ENCODE measurements at regions not wholly inside any gene's neighbourhood (a gene's known extent, or its start where the extent isn't known, plus 50 kb on each side); places are given as distances from the start of the nearest gene placed in this dataset.

DNA sequence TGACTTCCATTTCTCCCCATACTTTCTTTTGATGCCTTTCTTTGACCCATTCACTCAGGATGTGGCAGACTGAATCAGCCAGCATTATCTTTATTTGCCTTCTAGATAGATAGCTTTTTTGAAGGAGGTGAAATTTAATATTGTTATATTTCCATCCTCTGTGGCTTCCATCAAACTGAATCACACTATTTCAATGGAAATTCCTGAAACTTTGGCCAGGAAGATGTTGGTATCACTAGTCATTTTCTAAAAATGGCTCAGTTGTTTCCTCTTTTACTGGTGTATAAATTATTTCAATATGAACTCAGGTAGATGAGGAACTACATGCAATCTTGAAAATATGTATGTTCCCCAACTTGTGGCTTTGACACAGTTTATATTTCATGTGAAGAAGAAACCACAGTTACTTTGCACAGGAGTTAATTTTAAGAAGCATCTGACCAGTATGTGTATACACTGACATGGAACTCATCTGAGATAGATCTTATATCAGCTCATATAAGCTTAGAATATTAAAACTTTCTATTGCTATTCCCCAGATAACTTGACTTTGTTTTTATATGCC is 248.3 kb downstream of the CGGBP1 start:
- in situ Hi-C loops (cut with HindIII; ENCODE audit: extremely low pct_ligation_motif_present, low pct_unique_long_range_greater_than_20kb), result no loop called here
- Histone ChIP-seq H3K4me2 (ENCODE audit: low read depth, low read length) (no peak overlapping the region), H3K4me1 (ENCODE audit: insufficient read depth, low read length) (no peaks in the 10 kb centered on the region), H3K27me3 (ENCODE audit: control insufficient read depth in 1 of 2, insufficient read depth in 2 of 2, low read length in 2 of 2) (no peaks in the 10 kb centered on the region), H3K9ac (ENCODE audit: insufficient read depth, low read depth, low read length) (no peak overlapping the region), H2AFZ (ENCODE audit: low read length) (no peak overlapping the region), H3K36me3 (replicated peaks in 1 of 2; ENCODE audit: control insufficient read depth in 1 of 2, insufficient read depth in 2 of 2, low read length in 2 of 2) (no peaks in the 10 kb centered on the region), H3K27ac (ENCODE audit: extremely low read length, insufficient read depth, low read length) (no peak overlapping the region), H3K9me3 (ENCODE audit: low read length) (no peaks in the 10 kb centered on the region; the same call in 1 of the 2 replicates), H3K79me2 (ENCODE audit: insufficient read depth, low read length) (no peaks in the 10 kb centered on the region), H3K4me3 (replicated peaks in 1 of 3; ENCODE audit: insufficient read depth in 1 of 3, low read depth in 2 of 3, low read length in 3 of 3) (no peak overlapping the region), H4K20me1 (ENCODE audit: insufficient read depth, low read length) (no peaks in the 10 kb centered on the region)
- intact Hi-C loops (cut with micrococcal nuclease; ENCODE audit: unreplicated experiment), result no loop called here
- FAIRE-seq, result no peak
- POLR2A ChIA-PET, result no interaction called here
- no peak for TF ChIP-seq REL (CRISPR knock-in tag; conservative IDR thresholded peaks at IDR 0.05)
- no peak for TF ChIP-seq AKAP8 (CRISPR knock-in tag; IDR thresholded peaks at IDR 0.05)
- TF ChIP-seq, protein P1, sequence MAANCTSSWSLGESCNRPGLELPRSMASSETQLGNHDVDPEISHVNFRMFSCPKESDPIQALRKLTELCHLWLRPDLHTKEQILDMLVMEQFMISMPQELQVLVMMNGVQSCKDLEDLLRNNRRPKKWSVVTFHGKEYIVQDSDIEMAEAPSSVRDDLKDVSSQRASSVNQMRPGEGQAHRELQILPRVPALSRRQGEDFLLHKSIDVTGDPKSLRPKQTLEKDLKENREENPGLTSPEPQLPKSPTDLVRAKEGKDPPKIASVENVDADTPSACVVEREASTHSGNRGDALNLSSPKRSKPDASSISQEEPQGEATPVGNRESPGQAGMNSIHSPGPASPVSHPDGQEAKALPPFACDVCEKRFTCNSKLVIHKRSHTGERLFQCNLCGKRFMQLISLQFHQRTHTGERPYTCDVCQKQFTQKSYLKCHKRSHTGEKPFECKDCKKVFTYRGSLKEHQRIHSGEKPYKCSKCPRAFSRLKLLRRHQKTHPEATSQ (CRISPR knock-in tag; IDR thresholded peaks at IDR 0.05; ENCODE audit: borderline replicate concordance), result no peak
- TF ChIP-seq, protein P2, sequence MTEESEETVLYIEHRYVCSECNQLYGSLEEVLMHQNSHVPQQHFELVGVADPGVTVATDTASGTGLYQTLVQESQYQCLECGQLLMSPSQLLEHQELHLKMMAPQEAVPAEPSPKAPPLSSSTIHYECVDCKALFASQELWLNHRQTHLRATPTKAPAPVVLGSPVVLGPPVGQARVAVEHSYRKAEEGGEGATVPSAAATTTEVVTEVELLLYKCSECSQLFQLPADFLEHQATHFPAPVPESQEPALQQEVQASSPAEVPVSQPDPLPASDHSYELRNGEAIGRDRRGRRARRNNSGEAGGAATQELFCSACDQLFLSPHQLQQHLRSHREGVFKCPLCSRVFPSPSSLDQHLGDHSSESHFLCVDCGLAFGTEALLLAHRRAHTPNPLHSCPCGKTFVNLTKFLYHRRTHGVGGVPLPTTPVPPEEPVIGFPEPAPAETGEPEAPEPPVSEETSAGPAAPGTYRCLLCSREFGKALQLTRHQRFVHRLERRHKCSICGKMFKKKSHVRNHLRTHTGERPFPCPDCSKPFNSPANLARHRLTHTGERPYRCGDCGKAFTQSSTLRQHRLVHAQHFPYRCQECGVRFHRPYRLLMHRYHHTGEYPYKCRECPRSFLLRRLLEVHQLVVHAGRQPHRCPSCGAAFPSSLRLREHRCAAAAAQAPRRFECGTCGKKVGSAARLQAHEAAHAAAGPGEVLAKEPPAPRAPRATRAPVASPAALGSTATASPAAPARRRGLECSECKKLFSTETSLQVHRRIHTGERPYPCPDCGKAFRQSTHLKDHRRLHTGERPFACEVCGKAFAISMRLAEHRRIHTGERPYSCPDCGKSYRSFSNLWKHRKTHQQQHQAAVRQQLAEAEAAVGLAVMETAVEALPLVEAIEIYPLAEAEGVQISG (CRISPR knock-in tag; IDR thresholded peaks at IDR 0.05), result no peak
- TF ChIP-seq ZNF660 (CRISPR knock-in tag; IDR thresholded peaks at IDR 0.05; ENCODE audit: borderline replicate concordance, low read depth), result no peak
- TF ChIP-seq BHLHE40 (IDR thresholded peaks at IDR 0.05; ENCODE audit: low read length), result no peak
- no peak for TF ChIP-seq SRSF4 (IDR thresholded peaks at IDR 0.05; ENCODE audit: low read depth, low read length, poor library complexity, severe bottlenecking)
- TF ChIP-seq AGO2 (optimal IDR thresholded peaks at IDR 0.05; ENCODE audit: low read depth, low read length), result no peak
- DNase-seq (ENCODE audit: low spot score), result no peak
- no TSS peak for BruUV-seq (replicated peaks)
- CTCF ChIA-PET (ENCODE audit: low intra/inter-chr PET ratio, low total read pairs), result no interaction called here
- no peak for ATAC-seq

All from HepG2 (cell line).